ENCODE measurements at regions not wholly inside any gene's neighbourhood (a gene's known extent, or its start where the extent isn't known, plus 50 kb on each side); places are given as distances from the start of the nearest gene placed in this dataset.
"Not testable (repeated sequence)": the region's sequence is repeated elsewhere in the genome, so short reads cannot be mapped to it uniquely, and the experiment has no call there.

- no peak for DNase-seq
- TF ChIP-seq POLR2A (IDR thresholded peaks at IDR 0.05; ENCODE audit: low read length) (no peak), GATA1 (IDR thresholded peaks at IDR 0.05; ENCODE audit: low read depth, low read length) (no peak)
Measured at GRCh38 chr1:844472-845026, 79.2 kb upstream of the SAMD11 start.

- not testable (repeated sequence) for DNase-seq
Measured at GRCh38 chr1:845641-846040, 78.1 kb upstream of the SAMD11 start.

GRCh38 chr1:849873-850272 is 73.8 kb upstream of the SAMD11 start:
- not testable (repeated sequence) for DNase-seq

- not testable (repeated sequence) for DNase-seq
Measured at GRCh38 chr1:850318-850717, 73.4 kb upstream of the SAMD11 start.

- not testable (repeated sequence) for DNase-seq
Measured at GRCh38 chr1:851398-851797, 72.3 kb upstream of the SAMD11 start.

- DNase-seq = not testable (repeated sequence)
Measured at GRCh38 chr1:851841-852240, 71.9 kb upstream of the SAMD11 start.

GRCh38 chr1:855202-855981 is 68.3 kb upstream of the SAMD11 start:
- not testable (repeated sequence) for DNase-seq

GRCh38 chr1:856541-857057 is 67.1 kb upstream of the SAMD11 start:
- DNase-seq = not testable (repeated sequence)

- DNase-seq = peak; percentile 17 to 21
Measured at GRCh38 chr1:857926-858648, 65.6 kb upstream of the SAMD11 start.

- DNase-seq = not testable (repeated sequence)
Measured at GRCh38 chr1:858649-859041, 65.1 kb upstream of the SAMD11 start.

GRCh38 chr1:860941-861340 is 62.8 kb upstream of the SAMD11 start:
- not testable (repeated sequence) for DNase-seq

GRCh38 chr1:861714-862113 is 62.0 kb upstream of the SAMD11 start:
- no peak for DNase-seq
- TF ChIP-seq GATA1 (IDR thresholded peaks at IDR 0.05; ENCODE audit: low read depth, low read length) = no peak

GRCh38 chr1:862601-863000 is 61.1 kb upstream of the SAMD11 start:
- not testable (repeated sequence) for DNase-seq

- DNase-seq = not testable (repeated sequence)
Measured at GRCh38 chr1:865633-866032, 58.1 kb upstream of the SAMD11 start.

GRCh38 chr1:866095-866494 is 57.6 kb upstream of the SAMD11 start:
- no peak for DNase-seq
- TF ChIP-seq GATA1 (IDR thresholded peaks at IDR 0.05; ENCODE audit: low read depth, low read length) (no peak), POLR2A (IDR thresholded peaks at IDR 0.05; ENCODE audit: low read length) (no peak)

GRCh38 chr1:866631-867299 is 57.0 kb upstream of the SAMD11 start:
- not testable (repeated sequence) for DNase-seq

GRCh38 chr1:867550-867949 is 56.2 kb upstream of the SAMD11 start:
- DNase-seq = not testable (repeated sequence)

Measured in erythroblast (primary cell).